Mammary epithelial cell (primary cell): ENCODE measurements at regions not wholly inside any gene's neighbourhood (a gene's known extent, or its start where the extent isn't known, plus 50 kb on each side); places are given as distances from the start of the nearest gene placed in this dataset.

Experiments used
- EZH2 ChIP-seq: IDR thresholded peaks from 2 replicates; pipeline ENCODE4 v1.6.1; 2012; ENCODE audit warnings: low read length, inconsistent platforms, borderline replicate concordance
- TF ChIP-seq, protein P1 (sequence below), 2 donors: IDR thresholded peaks in 1 of 2; conservative IDR thresholded peaks in 1 of 2; 2 replicates each; pipeline ENCODE4 v1.5.1; 2011 to 2012; ENCODE audit warnings: inconsistent platforms in 2 of 2, low read length in 2 of 2, mild to moderate bottlenecking in 2 of 2, control low read depth in 1 of 2, low read depth in 1 of 2; ENCODE audit not compliant: insufficient read depth in 1 of 2; ENCODE audit errors: extremely low read depth in 1 of 2

DNA sequence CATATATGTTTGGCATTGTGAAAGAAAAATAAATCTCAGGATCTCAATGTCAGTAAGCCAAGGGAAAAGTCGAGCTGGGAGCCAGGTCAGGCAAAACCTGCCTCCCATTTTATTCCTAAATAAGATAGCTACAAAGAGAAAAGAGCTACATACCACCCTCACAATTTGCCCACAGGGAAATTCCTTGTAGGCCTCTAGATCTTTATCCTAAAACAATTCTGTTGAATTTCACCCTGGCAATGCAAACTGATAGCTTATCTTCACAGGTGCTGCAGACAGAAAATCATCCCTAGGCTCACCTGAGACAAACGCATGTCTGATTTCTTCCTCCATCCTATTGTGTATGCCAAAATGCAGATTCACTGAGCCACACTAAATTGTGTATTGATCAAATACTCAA is 2587.1 kb downstream of the PCDH9 start:
- TF ChIP-seq, protein P1, sequence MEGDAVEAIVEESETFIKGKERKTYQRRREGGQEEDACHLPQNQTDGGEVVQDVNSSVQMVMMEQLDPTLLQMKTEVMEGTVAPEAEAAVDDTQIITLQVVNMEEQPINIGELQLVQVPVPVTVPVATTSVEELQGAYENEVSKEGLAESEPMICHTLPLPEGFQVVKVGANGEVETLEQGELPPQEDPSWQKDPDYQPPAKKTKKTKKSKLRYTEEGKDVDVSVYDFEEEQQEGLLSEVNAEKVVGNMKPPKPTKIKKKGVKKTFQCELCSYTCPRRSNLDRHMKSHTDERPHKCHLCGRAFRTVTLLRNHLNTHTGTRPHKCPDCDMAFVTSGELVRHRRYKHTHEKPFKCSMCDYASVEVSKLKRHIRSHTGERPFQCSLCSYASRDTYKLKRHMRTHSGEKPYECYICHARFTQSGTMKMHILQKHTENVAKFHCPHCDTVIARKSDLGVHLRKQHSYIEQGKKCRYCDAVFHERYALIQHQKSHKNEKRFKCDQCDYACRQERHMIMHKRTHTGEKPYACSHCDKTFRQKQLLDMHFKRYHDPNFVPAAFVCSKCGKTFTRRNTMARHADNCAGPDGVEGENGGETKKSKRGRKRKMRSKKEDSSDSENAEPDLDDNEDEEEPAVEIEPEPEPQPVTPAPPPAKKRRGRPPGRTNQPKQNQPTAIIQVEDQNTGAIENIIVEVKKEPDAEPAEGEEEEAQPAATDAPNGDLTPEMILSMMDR (conservative IDR thresholded peaks at IDR 0.05 in 1 of 2, IDR thresholded peaks at IDR 0.05 in 1 of 2; ENCODE audit: extremely low read depth in 1 of 2, insufficient read depth in 1 of 2, low read depth in 1 of 2, low read length in 2 of 2), result no peak
- TF ChIP-seq EZH2, result no peak
